HL-60 (cell line): ENCODE measurements at regions not wholly inside any gene's neighbourhood (a gene's known extent, or its start where the extent isn't known, plus 50 kb on each side); places are given as distances from the start of the nearest gene placed in this dataset.

ENCODE experiments used
- GABPA ChIP-seq: IDR thresholded peaks from 2 replicates; pipeline ENCODE4 v1.6.1; 2012; ENCODE audit warnings: low read depth
- TF ChIP-seq, protein P1 (sequence below): IDR thresholded peaks from one replicate; pipeline ENCODE4 v1.5.1; 2011; ENCODE audit warnings: low read length, control low read depth, inconsistent platforms; ENCODE audit not compliant: insufficient read depth

DNA sequence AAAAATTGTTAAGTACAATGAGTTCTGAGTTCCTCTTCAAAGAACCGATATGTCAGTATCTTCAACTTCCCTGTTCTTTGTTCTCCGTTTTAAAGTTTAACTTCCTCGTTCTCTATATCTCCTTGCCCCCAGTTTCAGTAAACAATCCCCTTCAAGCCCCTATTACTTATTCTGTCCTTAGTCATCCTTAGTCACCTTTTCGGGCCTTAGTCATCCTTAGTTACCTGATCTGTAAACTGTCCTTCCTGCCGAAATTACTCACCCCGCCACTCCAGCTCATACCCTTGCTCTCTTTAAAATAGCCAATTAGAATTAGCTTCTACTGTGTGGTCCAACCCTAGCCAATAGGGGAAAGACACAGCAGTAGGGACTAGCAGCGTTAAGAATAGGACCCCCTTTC lies 1165.6 kb downstream of the NSUN3 start:
- TF ChIP-seq, protein P1, sequence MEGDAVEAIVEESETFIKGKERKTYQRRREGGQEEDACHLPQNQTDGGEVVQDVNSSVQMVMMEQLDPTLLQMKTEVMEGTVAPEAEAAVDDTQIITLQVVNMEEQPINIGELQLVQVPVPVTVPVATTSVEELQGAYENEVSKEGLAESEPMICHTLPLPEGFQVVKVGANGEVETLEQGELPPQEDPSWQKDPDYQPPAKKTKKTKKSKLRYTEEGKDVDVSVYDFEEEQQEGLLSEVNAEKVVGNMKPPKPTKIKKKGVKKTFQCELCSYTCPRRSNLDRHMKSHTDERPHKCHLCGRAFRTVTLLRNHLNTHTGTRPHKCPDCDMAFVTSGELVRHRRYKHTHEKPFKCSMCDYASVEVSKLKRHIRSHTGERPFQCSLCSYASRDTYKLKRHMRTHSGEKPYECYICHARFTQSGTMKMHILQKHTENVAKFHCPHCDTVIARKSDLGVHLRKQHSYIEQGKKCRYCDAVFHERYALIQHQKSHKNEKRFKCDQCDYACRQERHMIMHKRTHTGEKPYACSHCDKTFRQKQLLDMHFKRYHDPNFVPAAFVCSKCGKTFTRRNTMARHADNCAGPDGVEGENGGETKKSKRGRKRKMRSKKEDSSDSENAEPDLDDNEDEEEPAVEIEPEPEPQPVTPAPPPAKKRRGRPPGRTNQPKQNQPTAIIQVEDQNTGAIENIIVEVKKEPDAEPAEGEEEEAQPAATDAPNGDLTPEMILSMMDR: no peak
- TF ChIP-seq GABPA: no peak
